ENCODE measurements at regions not wholly inside any gene's neighbourhood (a gene's known extent, or its start where the extent isn't known, plus 50 kb on each side); places are given as distances from the start of the nearest gene placed in this dataset.

DNA sequence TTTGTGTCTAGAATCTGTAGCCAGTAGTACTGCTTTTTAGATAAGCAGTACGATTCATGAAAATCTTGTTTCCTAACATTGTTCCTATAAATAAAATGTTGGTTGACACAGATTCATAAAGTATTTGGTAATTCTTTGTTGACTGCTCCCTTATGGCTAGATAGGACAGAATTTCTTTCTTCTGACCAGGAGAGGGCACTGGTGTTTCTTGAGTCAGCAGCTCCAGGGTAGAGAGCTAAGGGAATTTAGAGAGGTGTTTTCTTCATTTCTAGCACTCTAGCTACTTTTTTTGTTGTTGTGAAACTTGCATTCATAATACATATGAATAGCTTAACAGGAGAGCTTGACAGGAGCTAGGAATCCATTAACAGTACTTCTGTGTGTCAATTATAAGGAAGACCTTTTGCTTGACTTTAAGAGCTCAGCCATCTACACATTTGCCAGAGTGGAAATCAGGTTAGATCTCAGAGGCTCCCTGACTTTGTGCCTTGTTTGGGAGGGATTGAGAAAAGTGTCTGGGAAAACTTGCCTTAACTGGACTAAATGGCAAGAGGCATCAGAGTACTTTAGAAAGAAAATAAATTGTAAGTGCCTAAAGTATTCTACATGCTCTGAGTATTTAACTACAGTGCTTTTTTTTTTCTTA, 756.1 kb downstream of the SH3BGRL start:
- Histone ChIP-seq H3K9me3 (ENCODE audit: control insufficient read depth, insufficient read depth, low read length) (no peaks in the 10 kb centered on the region), H4K20me1 (ENCODE audit: insufficient read depth, low read length) (no peaks in the 10 kb centered on the region), H4K5ac (ENCODE audit: low read depth, low read length) (no peak overlapping the region), H3K4me1 (ENCODE audit: control insufficient read depth, insufficient read depth, low read length) (no peaks in the 10 kb centered on the region), H3K27me3 (ENCODE audit: control insufficient read depth, insufficient read depth, low read length) (no peaks in the 10 kb centered on the region), H3K79me1 (ENCODE audit: low read depth in 1 of 2, low read length in 2 of 2) (no peaks in the 10 kb centered on the region), H2AK9ac (replicated peaks; ENCODE audit: low read depth, low read length, poor library complexity) (no peak overlapping the region), H3K4ac (ENCODE audit: low read depth, low read length) (no peak overlapping the region), H3K9ac (ENCODE audit: low read depth, low read length) (no peak overlapping the region), H3K18ac (ENCODE audit: low read depth, low read length) (no peak overlapping the region), H3K9me1 (ENCODE audit: insufficient read depth, low read length) (no peaks in the 10 kb centered on the region), H4K91ac (ENCODE audit: insufficient read depth, low read depth, low read length) (no peak overlapping the region), H4K8ac (ENCODE audit: low read depth in 2 of 2, low read length in 2 of 2) (no peak overlapping the region), H2BK5ac (ENCODE audit: low read depth, low read length, poor library complexity, severe bottlenecking) (no peak overlapping the region), H2BK15ac (ENCODE audit: low read depth, low read length) (no peak overlapping the region), H3K23ac (ENCODE audit: low read depth, low read length) (no peak overlapping the region), H2AFZ (replicated peaks; ENCODE audit: low read length, poor library complexity) (no peak overlapping the region), H2AK5ac (ENCODE audit: low read depth, low read length) (no peak overlapping the region), H2BK120ac (ENCODE audit: low read depth, low read length) (no peak overlapping the region), H3K4me3 (ENCODE audit: insufficient read depth, low read depth, low read length) (no peak overlapping the region), H3K36me3 (ENCODE audit: control insufficient read depth, insufficient read depth, low read length) (no peaks in the 10 kb centered on the region), H3K27ac (ENCODE audit: insufficient read depth, low read length) (no peak overlapping the region), H3K4me2 (ENCODE audit: low read depth, low read length) (no peak overlapping the region), H3K14ac (replicated peaks; ENCODE audit: low read depth, low read length) (no peak overlapping the region), H2BK20ac (ENCODE audit: low read depth, low read length) (no peak overlapping the region), H3K56ac (ENCODE audit: extremely low read depth, insufficient read depth, low read length) (no peak overlapping the region)
- ChIA-PET CTCF (no interaction called here), POLR2A (ENCODE audit: unreplicated experiment) (no interaction called here)
- dilution Hi-C loops (cut with HindIII; ENCODE audit: low sequenced_read_pairs, unreplicated experiment) (no loop called here), intact Hi-C loops (cut with micrococcal nuclease) (no loop called here), in situ Hi-C loops (cut with MboI; ENCODE audit: low sequenced_read_pairs) (no loop called here)
- no TSS peak for BruUV-seq (replicated peaks)
- DNase-seq (peak; percentile 1), ATAC-seq (ENCODE audit: low read depth) (no peak)
- no CpG with 5 or more reads among the region's 1 CpG for WGBS, 2 experiments (ENCODE audit: extremely low coverage in 2 of 2, insufficient read length in 1 of 2)
- TF ChIP-seq, protein P1, sequence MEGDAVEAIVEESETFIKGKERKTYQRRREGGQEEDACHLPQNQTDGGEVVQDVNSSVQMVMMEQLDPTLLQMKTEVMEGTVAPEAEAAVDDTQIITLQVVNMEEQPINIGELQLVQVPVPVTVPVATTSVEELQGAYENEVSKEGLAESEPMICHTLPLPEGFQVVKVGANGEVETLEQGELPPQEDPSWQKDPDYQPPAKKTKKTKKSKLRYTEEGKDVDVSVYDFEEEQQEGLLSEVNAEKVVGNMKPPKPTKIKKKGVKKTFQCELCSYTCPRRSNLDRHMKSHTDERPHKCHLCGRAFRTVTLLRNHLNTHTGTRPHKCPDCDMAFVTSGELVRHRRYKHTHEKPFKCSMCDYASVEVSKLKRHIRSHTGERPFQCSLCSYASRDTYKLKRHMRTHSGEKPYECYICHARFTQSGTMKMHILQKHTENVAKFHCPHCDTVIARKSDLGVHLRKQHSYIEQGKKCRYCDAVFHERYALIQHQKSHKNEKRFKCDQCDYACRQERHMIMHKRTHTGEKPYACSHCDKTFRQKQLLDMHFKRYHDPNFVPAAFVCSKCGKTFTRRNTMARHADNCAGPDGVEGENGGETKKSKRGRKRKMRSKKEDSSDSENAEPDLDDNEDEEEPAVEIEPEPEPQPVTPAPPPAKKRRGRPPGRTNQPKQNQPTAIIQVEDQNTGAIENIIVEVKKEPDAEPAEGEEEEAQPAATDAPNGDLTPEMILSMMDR (conservative IDR thresholded peaks at IDR 0.05; ENCODE audit: low read depth, low read length), result 0 out of 2 replicates have a peak, but pooled peaks have one; percentile 23
- no peak for TF ChIP-seq NFE2L2 (IDR thresholded peaks at IDR 0.05; ENCODE audit: low read depth, low read length)
